Activated T-helper 2 cell treated with anti-CD3 and anti-CD28 coated beads, Interferon-gamma antibody, Interleukin-2, Interleukin-4, amounts not matched to agents 10 μg/mL and 5 μg/mL and 100 μg/mL, durations not matched to agents 14 hours and 24 hours and 36 hours (primary cell): ENCODE measurements at regions not wholly inside any gene's neighbourhood (a gene's known extent, or its start where the extent isn't known, plus 50 kb on each side); places are given as distances from the start of the nearest gene placed in this dataset.
"Not testable (repeated sequence)": the region's sequence is repeated elsewhere in the genome, so short reads cannot be mapped to it uniquely, and the experiment has no call there.

Experiments
- DNase-seq: peaks from one replicate; pipeline ENCODE4 v3.0.0; 2021; ENCODE audit warnings: low spot score
- H3K27ac Mint-ChIP-seq: one replicate; pipeline ENCODE4 v1.8.0; 2021; ENCODE audit warnings: mixed read lengths
- H3K27me3 Mint-ChIP-seq: one replicate; pipeline ENCODE4 v1.8.0; 2021; ENCODE audit warnings: low read depth, mixed read lengths
- H3K36me3 Mint-ChIP-seq: one replicate; pipeline ENCODE4 v1.8.0; 2021; ENCODE audit warnings: low read depth, mixed read lengths
- H3K4me1 Mint-ChIP-seq: one replicate; pipeline ENCODE4 v1.8.0; 2021; ENCODE audit warnings: low read depth, mixed read lengths
- H3K4me3 Mint-ChIP-seq: one replicate; pipeline ENCODE4 v1.8.0; 2021; ENCODE audit warnings: low read depth, mild to moderate bottlenecking, moderate library complexity, mixed read lengths
- H3K9me3 Mint-ChIP-seq: one replicate; pipeline ENCODE4 v1.8.0; 2021; ENCODE audit warnings: mixed read lengths
- intact Hi-C: fragments of 100-400 bp; cut with micrococcal nuclease; formaldehyde crosslinking; loops from one replicate; pipeline ENCODE4 v1.15.1; 2023

GRCh38 chr13:88429862-88430261, 758.7 kb downstream of the SLITRK5 start:
- no peak overlapping the region for H3K27ac Mint-ChIP-seq
- no peak overlapping the region for H3K4me3 Mint-ChIP-seq
- H3K27me3 Mint-ChIP-seq, result no peaks in the 10 kb centered on the region
- H3K9me3 Mint-ChIP-seq, result peaks cover 22% of the 10 kb centered on the region
- no peak for DNase-seq
- intact Hi-C loops, result no loop called here
- H3K4me1 Mint-ChIP-seq, result no peaks in the 10 kb centered on the region
- no peaks in the 10 kb centered on the region for H3K36me3 Mint-ChIP-seq

GRCh38 chr13:88434953-88435352, 763.8 kb downstream of the SLITRK5 start:
- H3K4me1 Mint-ChIP-seq, result no peaks in the 10 kb centered on the region
- intact Hi-C loops, result no loop called here
- no peak overlapping the region for H3K27ac Mint-ChIP-seq
- H3K4me3 Mint-ChIP-seq, result no peak overlapping the region
- H3K36me3 Mint-ChIP-seq, result no peaks in the 10 kb centered on the region
- no peak for DNase-seq
- H3K27me3 Mint-ChIP-seq, result no peaks in the 10 kb centered on the region
- peaks cover 34% of the 10 kb centered on the region for H3K9me3 Mint-ChIP-seq

GRCh38 chr13:88436974-88437373, 765.8 kb downstream of the SLITRK5 start:
- Mint-ChIP-seq H3K36me3 (no peaks in the 10 kb centered on the region), H3K9me3 (peaks cover 34% of the 10 kb centered on the region), H3K4me1 (no peaks in the 10 kb centered on the region), H3K27me3 (no peaks in the 10 kb centered on the region), H3K27ac (no peak overlapping the region), H3K4me3 (no peak overlapping the region)
- intact Hi-C loops, result no loop called here
- no peak for DNase-seq

- peaks cover 11% of the 10 kb centered on the region for H3K9me3 Mint-ChIP-seq
- no peak for DNase-seq
- H3K36me3 Mint-ChIP-seq, result no peaks in the 10 kb centered on the region
- H3K27me3 Mint-ChIP-seq, result no peaks in the 10 kb centered on the region
- no peaks in the 10 kb centered on the region for H3K4me1 Mint-ChIP-seq
- no peak overlapping the region for H3K4me3 Mint-ChIP-seq
- no peak overlapping the region for H3K27ac Mint-ChIP-seq
- intact Hi-C loops, result no loop called here
These were observed 779.3 kb downstream of the SLITRK5 start for GRCh38 chr13:88450515-88450914.

GRCh38 chr13:88456151-88456550, 785.0 kb downstream of the SLITRK5 start:
- no peaks in the 10 kb centered on the region for H3K27me3 Mint-ChIP-seq
- no peak overlapping the region for H3K4me3 Mint-ChIP-seq
- peaks cover 13% of the 10 kb centered on the region for H3K9me3 Mint-ChIP-seq
- H3K36me3 Mint-ChIP-seq, result no peaks in the 10 kb centered on the region
- intact Hi-C loops, result no loop called here
- H3K4me1 Mint-ChIP-seq, result no peaks in the 10 kb centered on the region
- no peak for DNase-seq
- H3K27ac Mint-ChIP-seq, result no peak overlapping the region

- no peak overlapping the region for H3K27ac Mint-ChIP-seq
- DNase-seq, result no peak
- no peaks in the 10 kb centered on the region for H3K4me1 Mint-ChIP-seq
- no peaks in the 10 kb centered on the region for H3K36me3 Mint-ChIP-seq
- intact Hi-C loops, result no loop called here
- H3K27me3 Mint-ChIP-seq, result no peaks in the 10 kb centered on the region
- H3K9me3 Mint-ChIP-seq, result peaks cover 13% of the 10 kb centered on the region
- no peak overlapping the region for H3K4me3 Mint-ChIP-seq
These were observed 788.2 kb downstream of the SLITRK5 start for GRCh38 chr13:88459331-88459730.

- Mint-ChIP-seq H3K4me1 (no peaks in the 10 kb centered on the region), H3K27me3 (no peaks in the 10 kb centered on the region), H3K27ac (no peak overlapping the region), H3K9me3 (peaks cover 8% of the 10 kb centered on the region), H3K36me3 (no peaks in the 10 kb centered on the region), H3K4me3 (no peak overlapping the region)
- no peak for DNase-seq
- intact Hi-C loops, result no loop called here
These were observed 790.3 kb downstream of the SLITRK5 start for GRCh38 chr13:88461272-88462009.

GRCh38 chr13:88464851-88465250, 793.7 kb downstream of the SLITRK5 start:
- Mint-ChIP-seq H3K4me3 (no peak overlapping the region), H3K27me3 (no peaks in the 10 kb centered on the region), H3K36me3 (no peaks in the 10 kb centered on the region), H3K27ac (no peak overlapping the region), H3K4me1 (no peaks in the 10 kb centered on the region), H3K9me3 (peaks cover 8% of the 10 kb centered on the region)
- intact Hi-C loops, result no loop called here
- no peak for DNase-seq

GRCh38 chr13:88472316-88472715, 801.1 kb downstream of the SLITRK5 start:
- Mint-ChIP-seq H3K4me3 (no peak overlapping the region), H3K4me1 (no peaks in the 10 kb centered on the region), H3K27me3 (no peaks in the 10 kb centered on the region), H3K27ac (no peak overlapping the region), H3K36me3 (no peaks in the 10 kb centered on the region), H3K9me3 (peaks cover 4% of the 10 kb centered on the region)
- no peak for DNase-seq
- intact Hi-C loops, result no loop called here

- Mint-ChIP-seq H3K4me3 (no peak overlapping the region), H3K4me1 (no peaks in the 10 kb centered on the region), H3K9me3 (peaks cover 33% of the 10 kb centered on the region), H3K27ac (no peak overlapping the region), H3K27me3 (no peaks in the 10 kb centered on the region), H3K36me3 (no peaks in the 10 kb centered on the region)
- no peak for DNase-seq
- intact Hi-C loops, result no loop called here
These were observed 812.0 kb downstream of the SLITRK5 start for GRCh38 chr13:88483202-88483601.

- Mint-ChIP-seq H3K36me3 (no peaks in the 10 kb centered on the region), H3K27ac (no peak overlapping the region), H3K4me1 (no peaks in the 10 kb centered on the region), H3K9me3 (peaks cover 68% of the 10 kb centered on the region), H3K4me3 (no peak overlapping the region), H3K27me3 (no peaks in the 10 kb centered on the region)
- intact Hi-C loops, result no loop called here
- no peak for DNase-seq
These were observed 836.7 kb downstream of the SLITRK5 start for GRCh38 chr13:88507909-88508308.

GRCh38 chr13:88512993-88513392, 841.8 kb downstream of the SLITRK5 start:
- intact Hi-C loops, H3K36me3 Mint-ChIP-seq, H3K4me1 Mint-ChIP-seq, DNase-seq, H3K27ac Mint-ChIP-seq, H3K4me3 Mint-ChIP-seq, H3K27me3 Mint-ChIP-seq: not testable (repeated sequence)
- H3K9me3 Mint-ChIP-seq, result peaks cover 66% of the 10 kb centered on the region

DNA sequence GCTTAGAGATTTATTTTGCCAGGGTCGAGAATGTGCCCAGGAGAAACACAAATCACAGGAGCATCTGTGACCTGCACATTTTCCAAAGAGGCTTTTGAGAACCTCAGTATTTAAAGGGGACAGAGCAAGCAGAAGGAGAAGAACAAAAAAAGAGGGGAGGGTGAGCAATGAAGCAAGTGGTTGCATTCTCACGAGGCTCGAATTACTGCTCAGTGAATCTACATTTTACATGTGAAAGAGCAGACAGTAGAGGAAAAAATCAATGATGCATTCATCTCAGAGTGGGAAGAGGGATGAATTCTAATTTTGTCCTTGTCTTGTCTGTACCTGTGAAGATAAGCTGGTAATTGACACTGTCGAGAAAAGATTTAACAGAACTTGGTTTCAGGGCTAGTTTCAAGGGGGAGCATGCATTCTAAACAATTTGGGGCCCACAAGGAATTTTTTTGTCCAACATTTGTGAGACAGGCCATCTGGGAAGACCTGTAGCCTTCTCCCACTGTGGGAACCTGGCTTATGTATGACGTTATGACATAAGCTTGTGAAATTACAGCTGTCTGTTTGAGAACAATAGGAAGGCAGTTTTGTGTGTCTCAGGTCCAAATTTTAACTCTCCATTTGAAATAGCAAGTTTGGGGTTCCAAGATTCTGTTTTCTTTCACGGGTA, 855.1 kb downstream of the SLITRK5 start:
- DNase-seq, result no peak
- Mint-ChIP-seq H3K36me3 (no peaks in the 10 kb centered on the region), H3K4me1 (no peaks in the 10 kb centered on the region), H3K27me3 (no peaks in the 10 kb centered on the region), H3K9me3 (peaks cover 9% of the 10 kb centered on the region), H3K27ac (no peak overlapping the region), H3K4me3 (no peak overlapping the region)
- intact Hi-C loops, result no loop called here
